ENCODE measurements at regions not wholly inside any gene's neighbourhood (a gene's known extent, or its start where the extent isn't known, plus 50 kb on each side); places are given as distances from the start of the nearest gene placed in this dataset.

GRCh38 chr14:23694949-23695663 lies 58.9 kb downstream of the DHRS2 start:
- Histone ChIP-seq H3K9ac (ENCODE audit: control insufficient read depth, extremely low read depth, insufficient read depth, low read length) (no peak overlapping the region), H3K27me3 (ENCODE audit: control insufficient read depth, extremely low read depth, insufficient read depth, low read length) (peaks cover 18% of the 10 kb centered on the region), H3K36me3 (ENCODE audit: control insufficient read depth in 2 of 2, extremely low read depth in 1 of 2, insufficient read depth in 2 of 2, low read length in 2 of 2) (no peaks in the 10 kb centered on the region), H3K27ac (ENCODE audit: control insufficient read depth, insufficient read depth, low read length) (no peak overlapping the region), H3K79me2 (ENCODE audit: control insufficient read depth, insufficient read depth, low read length) (no peaks in the 10 kb centered on the region), H2AFZ (ENCODE audit: control insufficient read depth, low read length) (no peak overlapping the region), H3K4me2 (ENCODE audit: control insufficient read depth, extremely low read depth, insufficient read depth, low read depth, low read length) (no peak overlapping the region), H3K9me3 (ENCODE audit: control insufficient read depth, low read depth, low read length) (no peaks in the 10 kb centered on the region), H3K4me1 (ENCODE audit: control insufficient read depth, extremely low read depth, insufficient read depth, low read length) (peaks cover 2% of the 10 kb centered on the region), H3K9me1 (ENCODE audit: control insufficient read depth, extremely low read depth, insufficient read depth, low read length) (no peaks in the 10 kb centered on the region), H4K20me1 (ENCODE audit: control insufficient read depth, extremely low read depth, insufficient read depth, low read length) (no peaks in the 10 kb centered on the region), H3K4me3 (ENCODE audit: control insufficient read depth in 2 of 3, extremely low read depth in 1 of 3, insufficient read depth in 2 of 3, low read depth in 1 of 3, low read length in 3 of 3) (no peak overlapping the region)
- FAIRE-seq: no peak
- DNase-seq (ENCODE audit: low read depth, low spot score): no peak
- dilution Hi-C loops (cut with MboI; ENCODE audit: extremely low pct_ligation_motif_present, low sequenced_read_pairs): no loop called here
- no peak for TF ChIP-seq CTCF (optimal IDR thresholded peaks at IDR 0.05 in 1 of 3, IDR thresholded peaks at IDR 0.05 in 1 of 3, conservative IDR thresholded peaks at IDR 0.05 in 1 of 3; ENCODE audit: extremely low read depth in 1 of 3, insufficient read depth in 2 of 3, low read length in 3 of 3)
- TF ChIP-seq EZH2 (IDR thresholded peaks at IDR 0.05; ENCODE audit: low read length): no peak

DNA sequence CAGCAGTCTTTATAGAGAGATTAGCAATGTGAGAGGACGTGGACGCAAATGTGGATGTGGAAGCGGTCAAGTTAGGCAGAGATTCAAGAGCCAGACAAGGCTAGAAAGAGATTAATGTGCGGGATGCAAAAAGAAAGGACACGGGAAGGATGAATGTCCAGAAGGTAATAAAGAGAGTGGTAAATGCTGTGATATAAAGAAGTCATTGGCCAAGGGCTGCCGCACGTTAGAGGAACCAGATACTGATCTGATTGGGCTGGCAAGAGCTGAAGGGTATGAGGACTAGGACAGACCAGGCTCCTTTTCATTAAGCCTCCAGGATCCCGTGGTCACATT lies 59.5 kb downstream of the DHRS2 start:
- dilution Hi-C loops (cut with MboI; ENCODE audit: extremely low pct_ligation_motif_present, low sequenced_read_pairs): no loop called here
- Histone ChIP-seq H4K20me1 (ENCODE audit: control insufficient read depth, extremely low read depth, insufficient read depth, low read length) (no peaks in the 10 kb centered on the region), H3K9ac (ENCODE audit: control insufficient read depth, extremely low read depth, insufficient read depth, low read length) (no peak overlapping the region), H3K9me1 (ENCODE audit: control insufficient read depth, extremely low read depth, insufficient read depth, low read length) (no peaks in the 10 kb centered on the region), H3K36me3 (ENCODE audit: control insufficient read depth in 2 of 2, extremely low read depth in 1 of 2, insufficient read depth in 2 of 2, low read length in 2 of 2) (no peaks in the 10 kb centered on the region), H3K9me3 (ENCODE audit: control insufficient read depth, low read depth, low read length) (no peaks in the 10 kb centered on the region), H3K4me1 (ENCODE audit: control insufficient read depth, extremely low read depth, insufficient read depth, low read length) (peaks cover 2% of the 10 kb centered on the region), H3K27me3 (ENCODE audit: control insufficient read depth, extremely low read depth, insufficient read depth, low read length) (peaks cover 18% of the 10 kb centered on the region), H3K4me3 (ENCODE audit: control insufficient read depth in 2 of 3, extremely low read depth in 1 of 3, insufficient read depth in 2 of 3, low read depth in 1 of 3, low read length in 3 of 3) (no peak overlapping the region), H3K27ac (ENCODE audit: control insufficient read depth, insufficient read depth, low read length) (no peak overlapping the region), H3K4me2 (ENCODE audit: control insufficient read depth, extremely low read depth, insufficient read depth, low read depth, low read length) (no peak overlapping the region), H2AFZ (ENCODE audit: control insufficient read depth, low read length) (no peak overlapping the region), H3K79me2 (ENCODE audit: control insufficient read depth, insufficient read depth, low read length) (no peaks in the 10 kb centered on the region)
- FAIRE-seq: no peak
- DNase-seq (ENCODE audit: low read depth, low spot score): no peak
- TF ChIP-seq CTCF (optimal IDR thresholded peaks at IDR 0.05 in 1 of 3, IDR thresholded peaks at IDR 0.05 in 1 of 3, conservative IDR thresholded peaks at IDR 0.05 in 1 of 3; ENCODE audit: extremely low read depth in 1 of 3, insufficient read depth in 2 of 3, low read length in 3 of 3): no peak
- TF ChIP-seq EZH2 (IDR thresholded peaks at IDR 0.05; ENCODE audit: low read length): no peak
